ENCODE measurements at regions not wholly inside any gene's neighbourhood (a gene's known extent, or its start where the extent isn't known, plus 50 kb on each side); places are given as distances from the start of the nearest gene placed in this dataset.

DNA sequence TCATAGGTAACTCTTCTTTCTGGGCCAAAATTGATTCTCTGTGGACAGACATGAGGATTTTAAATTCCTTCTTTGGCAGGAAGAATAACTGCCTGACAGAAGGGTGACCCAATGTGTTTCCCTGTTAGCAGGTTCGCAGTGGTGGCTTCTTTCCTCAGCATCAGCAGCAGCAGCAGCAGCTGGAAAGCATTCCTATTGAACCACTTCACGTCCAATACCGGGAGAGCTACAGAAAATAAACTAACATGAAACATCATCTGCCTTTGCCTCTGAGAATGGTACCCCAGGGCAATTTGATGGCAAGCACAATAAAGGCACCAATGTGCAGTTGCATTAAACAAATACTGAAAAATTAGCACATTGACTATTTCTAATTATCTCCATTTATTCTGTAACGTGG is 214.5 kb downstream of the TMEM167A start:
- ChIA-PET POLR2A (ENCODE audit: low non-redundant PET) (no interaction called here), CTCF (no interaction called here)
- TF ChIP-seq, protein P1, sequence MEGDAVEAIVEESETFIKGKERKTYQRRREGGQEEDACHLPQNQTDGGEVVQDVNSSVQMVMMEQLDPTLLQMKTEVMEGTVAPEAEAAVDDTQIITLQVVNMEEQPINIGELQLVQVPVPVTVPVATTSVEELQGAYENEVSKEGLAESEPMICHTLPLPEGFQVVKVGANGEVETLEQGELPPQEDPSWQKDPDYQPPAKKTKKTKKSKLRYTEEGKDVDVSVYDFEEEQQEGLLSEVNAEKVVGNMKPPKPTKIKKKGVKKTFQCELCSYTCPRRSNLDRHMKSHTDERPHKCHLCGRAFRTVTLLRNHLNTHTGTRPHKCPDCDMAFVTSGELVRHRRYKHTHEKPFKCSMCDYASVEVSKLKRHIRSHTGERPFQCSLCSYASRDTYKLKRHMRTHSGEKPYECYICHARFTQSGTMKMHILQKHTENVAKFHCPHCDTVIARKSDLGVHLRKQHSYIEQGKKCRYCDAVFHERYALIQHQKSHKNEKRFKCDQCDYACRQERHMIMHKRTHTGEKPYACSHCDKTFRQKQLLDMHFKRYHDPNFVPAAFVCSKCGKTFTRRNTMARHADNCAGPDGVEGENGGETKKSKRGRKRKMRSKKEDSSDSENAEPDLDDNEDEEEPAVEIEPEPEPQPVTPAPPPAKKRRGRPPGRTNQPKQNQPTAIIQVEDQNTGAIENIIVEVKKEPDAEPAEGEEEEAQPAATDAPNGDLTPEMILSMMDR (conservative IDR thresholded peaks at IDR 0.05; ENCODE audit: low read depth), result no peak
- H3K27ac ChIP-seq, result no peak overlapping the region
- DNase-seq (ENCODE audit: low spot score), result no peak

DNA sequence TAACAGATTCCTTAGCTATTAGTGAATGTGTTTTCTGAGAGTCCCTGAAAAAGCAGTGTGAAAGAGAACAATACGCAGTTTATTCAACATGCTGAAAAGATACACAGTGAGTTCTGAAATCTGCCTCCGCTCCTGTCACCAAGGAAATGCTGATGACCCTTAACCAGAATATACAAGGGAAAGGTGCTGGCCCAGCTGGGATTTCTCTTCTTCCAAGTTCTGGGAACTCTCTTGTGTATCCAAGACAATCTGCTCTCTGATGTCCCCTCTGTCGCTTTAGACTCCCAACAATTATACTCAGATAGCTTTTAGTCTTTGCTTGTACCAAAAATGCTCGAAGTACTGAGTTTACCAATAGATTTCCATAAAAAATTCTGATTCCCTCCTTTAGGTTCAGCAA is 214.9 kb downstream of the TMEM167A start:
- H3K27ac ChIP-seq, result no peak overlapping the region
- ChIA-PET POLR2A (ENCODE audit: low non-redundant PET) (no interaction called here), CTCF (no interaction called here)
- TF ChIP-seq, protein P1 (conservative IDR thresholded peaks at IDR 0.05; ENCODE audit: low read depth), result no peak
- no peak for DNase-seq (ENCODE audit: low spot score)

DNA sequence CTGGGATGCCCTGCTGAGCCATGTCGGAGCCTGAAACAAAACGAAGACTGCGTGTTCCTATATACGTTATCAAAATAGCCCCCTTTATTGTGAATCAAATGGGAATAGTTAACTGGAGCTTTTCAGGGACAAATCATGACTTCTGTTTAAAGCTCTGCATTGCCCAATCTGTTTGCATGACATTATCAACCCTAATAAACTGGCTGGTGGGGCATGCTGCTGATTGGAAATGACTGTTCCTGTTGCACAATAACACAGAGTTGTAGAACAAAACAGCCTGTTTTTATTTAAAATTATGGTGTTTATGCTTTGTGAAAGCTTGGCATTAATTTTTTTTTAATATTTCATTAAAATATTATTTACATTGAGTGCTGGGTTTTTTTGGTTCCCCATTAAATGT is 215.5 kb downstream of the TMEM167A start:
- POLR2A ChIA-PET (ENCODE audit: low non-redundant PET), result no interaction called here
- CTCF ChIA-PET, result no interaction called here
- TF ChIP-seq, protein P1 (conservative IDR thresholded peaks at IDR 0.05; ENCODE audit: low read depth), result no peak
- no peak for DNase-seq (ENCODE audit: low spot score)
- H3K27ac ChIP-seq, result no peak overlapping the region

GRCh38 chr5:82859451-82860140 is 217.6 kb downstream of the TMEM167A start:
- POLR2A ChIA-PET (ENCODE audit: low non-redundant PET), result no interaction called here

GRCh38 chr5:82858151-82859025 is 218.8 kb downstream of the TMEM167A start:
- DNase-seq (ENCODE audit: low spot score), result no peak
- TF ChIP-seq, protein P1 (conservative IDR thresholded peaks at IDR 0.05; ENCODE audit: low read depth), result no peak
- CTCF ChIA-PET, result interaction anchor here (0.5 to 0.6 kb wide), 2 partner anchors 23 to 183 kb away, joined by 3 to 4 read pairs; no protein-coding TSS in a partner anchor
- no peak overlapping the region for H3K27ac ChIP-seq
- POLR2A ChIA-PET (ENCODE audit: low non-redundant PET), result interaction anchor here (0.5 kb wide), 1 partner anchor 313 kb away, joined by 3 read pairs; no protein-coding TSS in a partner anchor

More at GRCh38 chr5:82859451-82860140, 217.6 kb downstream of the TMEM167A start:
- TF ChIP-seq, protein P1 (conservative IDR thresholded peaks at IDR 0.05; ENCODE audit: low read depth), result no peak
- CTCF ChIA-PET, result no interaction called here
- H3K27ac ChIP-seq, result no peak overlapping the region
- DNase-seq (ENCODE audit: low spot score), result no peak

DNA sequence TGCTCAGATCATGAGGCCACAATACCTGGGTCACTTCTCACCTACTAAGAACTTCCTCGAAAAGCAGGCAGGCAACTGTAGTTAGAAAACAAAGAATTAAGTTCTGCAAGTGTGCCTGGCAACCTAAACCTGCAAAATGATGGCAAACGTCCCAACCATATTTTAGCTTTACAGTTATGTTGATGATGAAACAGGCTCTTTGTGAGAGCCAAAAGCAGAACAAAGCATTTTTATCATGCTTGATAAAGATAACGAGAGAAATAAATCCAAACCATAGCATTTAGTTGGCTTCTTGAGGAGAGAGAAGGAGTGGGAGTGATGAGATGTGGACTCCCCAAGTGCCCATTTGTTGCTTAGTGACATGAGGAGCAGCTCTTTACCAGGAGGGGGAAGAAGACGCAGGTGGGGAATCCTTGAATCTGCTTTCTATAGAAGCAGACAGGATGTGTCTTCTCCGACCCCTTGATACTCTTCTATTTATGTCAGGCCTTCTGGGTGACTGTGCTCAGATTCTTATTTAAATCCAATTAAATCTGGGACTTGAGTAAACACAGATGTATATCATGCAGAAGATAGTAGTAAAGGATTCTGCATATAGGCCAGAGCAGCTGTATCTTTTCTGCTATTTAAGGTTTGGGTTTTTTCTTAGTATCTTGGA is 221.2 kb downstream of the TMEM167A start:
- ChIA-PET POLR2A (ENCODE audit: low non-redundant PET) (no interaction called here), CTCF (no interaction called here)
- H3K27ac ChIP-seq, result no peak overlapping the region
- DNase-seq (ENCODE audit: low spot score), result no peak
- TF ChIP-seq, protein P1 (conservative IDR thresholded peaks at IDR 0.05; ENCODE audit: low read depth), result no peak
